Retinal pigment epithelial cell (primary cell): ENCODE measurements at regions not wholly inside any gene's neighbourhood (a gene's known extent, or its start where the extent isn't known, plus 50 kb on each side); places are given as distances from the start of the nearest gene placed in this dataset.

ENCODE experiments used
- DNase-seq: peaks from one replicate; pipeline ENCODE4 v3.0.0-alpha.2; 2010; ENCODE audit warnings: low read depth
- H3K4me3 ChIP-seq: 2 replicates; pipeline ENCODE4 v1.5.1; 2011; ENCODE audit warnings: mild to moderate bottlenecking, low read length, control low read depth, moderate library complexity
- CTCF ChIP-seq: conservative IDR thresholded peaks from 2 replicates; pipeline ENCODE4 v1.5.1; 2011; ENCODE audit warnings: low read depth, low read length, control low read depth, inconsistent platforms

- H3K4me3 ChIP-seq: no peak overlapping the region
- no peak for TF ChIP-seq CTCF
- DNase-seq: no peak
Observed at GRCh38 chr2:17337507-17337906, 180.7 kb downstream of the RAD51AP2 start.

DNA sequence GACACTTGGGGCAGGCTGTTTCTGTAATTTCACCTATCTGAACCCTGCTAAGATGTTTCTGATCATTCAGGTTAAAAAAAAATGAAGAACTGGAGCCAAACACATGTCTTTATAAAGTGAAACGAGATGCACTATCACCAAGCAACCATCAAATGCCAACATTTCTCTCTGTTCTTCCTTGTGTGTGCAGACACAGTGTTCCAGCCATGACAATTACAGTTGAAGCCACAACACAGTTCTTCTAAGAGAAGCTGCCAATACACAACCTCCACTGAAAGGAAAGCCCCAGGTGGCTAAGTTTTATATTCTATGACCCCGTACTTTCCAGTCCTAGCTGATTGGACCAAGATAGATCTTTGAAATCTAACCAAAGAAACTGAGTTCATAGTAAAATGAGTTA, 181.8 kb downstream of the RAD51AP2 start:
- no peak for DNase-seq
- no peak for TF ChIP-seq CTCF

DNA sequence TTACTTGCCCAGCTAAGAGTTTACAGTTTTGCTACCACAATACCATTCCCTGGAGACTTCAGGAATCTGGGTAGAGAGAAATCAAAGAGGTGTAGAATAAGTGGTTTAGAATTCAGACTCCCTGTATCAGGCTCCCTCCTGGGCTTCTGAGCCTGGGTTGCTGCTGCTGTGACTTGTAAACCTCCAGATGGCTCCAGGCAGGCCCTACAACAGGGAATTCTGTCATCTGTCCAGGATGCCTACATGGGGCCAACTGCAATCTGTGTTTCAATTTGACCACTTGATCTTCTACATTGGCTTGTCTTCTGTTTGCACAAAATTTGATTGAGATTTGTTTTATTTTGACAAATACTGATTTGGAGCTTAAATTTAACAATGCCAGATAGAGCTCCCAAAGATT, 183.9 kb downstream of the RAD51AP2 start:
- no peak for TF ChIP-seq CTCF
- H3K4me3 ChIP-seq: no peak overlapping the region
- DNase-seq: no peak

More for the DNA sequence above, 181.8 kb downstream of the RAD51AP2 start:
- no peak overlapping the region for H3K4me3 ChIP-seq

GRCh38 chr2:17331636-17332035, 186.6 kb downstream of the RAD51AP2 start:
- TF ChIP-seq CTCF: no peak
- H3K4me3 ChIP-seq: no peak overlapping the region
- DNase-seq: no peak

GRCh38 chr2:17328161-17328560, 190.1 kb downstream of the RAD51AP2 start:
- DNase-seq: no peak
- TF ChIP-seq CTCF: no peak
- H3K4me3 ChIP-seq: no peak overlapping the region

- no peak overlapping the region for H3K4me3 ChIP-seq
- TF ChIP-seq CTCF: no peak
- DNase-seq: no peak
Observed at GRCh38 chr2:17327649-17328048, 190.6 kb downstream of the RAD51AP2 start.

DNA sequence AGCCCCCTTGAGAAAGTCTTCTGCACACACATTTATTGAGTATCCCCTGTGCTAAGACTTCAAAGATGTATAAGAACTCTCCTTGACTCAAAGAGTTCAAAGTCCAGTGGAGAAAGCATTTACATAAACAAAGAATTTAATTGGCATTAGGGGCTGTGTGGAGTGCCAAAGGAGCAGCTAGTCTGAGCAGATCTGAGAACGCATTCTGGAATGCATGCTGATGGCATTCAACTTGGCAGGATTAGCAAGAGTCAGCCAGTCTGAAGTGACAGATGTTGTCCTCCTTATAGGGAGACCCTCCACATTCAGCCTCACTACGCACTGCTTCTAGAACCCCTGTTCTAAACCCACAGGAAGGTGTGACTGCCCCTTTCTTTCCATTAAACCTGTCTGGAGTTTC, 191.5 kb downstream of the RAD51AP2 start:
- no peak for DNase-seq
- no peak overlapping the region for H3K4me3 ChIP-seq
- TF ChIP-seq CTCF: no peak
